G401 (cell line): ENCODE measurements at regions not wholly inside any gene's neighbourhood (a gene's known extent, or its start where the extent isn't known, plus 50 kb on each side); places are given as distances from the start of the nearest gene placed in this dataset.

Experiments used
- DNase-seq: peaks from one replicate; pipeline ENCODE4 v3.0.0-alpha.2; 2015; ENCODE audit warnings: low spot score
- in situ Hi-C: cut with HindIII; loops from 2 replicates; pipeline ENCODE4 v1.10.0; 2016; ENCODE audit warnings: low sequenced_read_pairs, mixed read lengths

GRCh38 chr5:126332326-126332725 lies 90.9 kb upstream of the GRAMD2B start:
- in situ Hi-C loops: no loop called here
- DNase-seq: no peak

- in situ Hi-C loops: no loop called here
- no peak for DNase-seq
These were observed 88.4 kb upstream of the GRAMD2B start for GRCh38 chr5:126334760-126335159.

GRCh38 chr5:126335886-126336285 lies 87.3 kb upstream of the GRAMD2B start:
- in situ Hi-C loops: no loop called here

GRCh38 chr5:126338635-126339034 lies 84.6 kb upstream of the GRAMD2B start:
- no peak for DNase-seq
- in situ Hi-C loops: no loop called here

More at GRCh38 chr5:126335886-126336285, 87.3 kb upstream of the GRAMD2B start:
- no peak for DNase-seq

GRCh38 chr5:126339215-126339805 lies 83.9 kb upstream of the GRAMD2B start:
- in situ Hi-C loops: no loop called here
- DNase-seq: peak; percentile 80

- in situ Hi-C loops: no loop called here
- no peak for DNase-seq
These were observed 81.1 kb upstream of the GRAMD2B start for GRCh38 chr5:126341906-126342630.

- DNase-seq: no peak
- in situ Hi-C loops: no loop called here
These were observed 74.2 kb upstream of the GRAMD2B start for GRCh38 chr5:126348855-126349635.

GRCh38 chr5:126351153-126351552 lies 72.1 kb upstream of the GRAMD2B start:
- in situ Hi-C loops: loop anchor here (25.0 kb wide), 1 partner anchor 186 kb away; no protein-coding TSS in a partner anchor

GRCh38 chr5:126354012-126354857 lies 69.0 kb upstream of the GRAMD2B start:
- peak; percentile 69 for DNase-seq
- in situ Hi-C loops: loop anchor here (25.0 kb wide), 1 partner anchor 183 kb away; no protein-coding TSS in a partner anchor

More at GRCh38 chr5:126351153-126351552, 72.1 kb upstream of the GRAMD2B start:
- no peak for DNase-seq

- in situ Hi-C loops: loop anchor here (25.0 kb wide), 1 partner anchor 182 kb away; no protein-coding TSS in a partner anchor
- DNase-seq: no peak
These were observed 68.1 kb upstream of the GRAMD2B start for GRCh38 chr5:126354858-126355731.

GRCh38 chr5:126355940-126356339 lies 67.3 kb upstream of the GRAMD2B start:
- in situ Hi-C loops: loop anchor here (25.0 kb wide), 1 partner anchor 181 kb away; no protein-coding TSS in a partner anchor
- DNase-seq: no peak

- in situ Hi-C loops: loop anchor here (25.0 kb wide), 1 partner anchor 180 kb away; no protein-coding TSS in a partner anchor
- DNase-seq: no peak
These were observed 65.4 kb upstream of the GRAMD2B start for GRCh38 chr5:126357585-126358342.

GRCh38 chr5:126358525-126358924 lies 64.7 kb upstream of the GRAMD2B start:
- DNase-seq: no peak
- in situ Hi-C loops: loop anchor here (25.0 kb wide), 1 partner anchor 179 kb away; no protein-coding TSS in a partner anchor

GRCh38 chr5:126359884-126360283 lies 63.3 kb upstream of the GRAMD2B start:
- in situ Hi-C loops: loop anchor here (25.0 kb wide), 1 partner anchor 177 kb away; no protein-coding TSS in a partner anchor

GRCh38 chr5:126360467-126360866 lies 62.7 kb upstream of the GRAMD2B start:
- in situ Hi-C loops: loop anchor here (25.0 kb wide), 1 partner anchor 177 kb away; no protein-coding TSS in a partner anchor
- DNase-seq: no peak

More at GRCh38 chr5:126359884-126360283, 63.3 kb upstream of the GRAMD2B start:
- DNase-seq: no peak

GRCh38 chr5:126363658-126364057 lies 59.6 kb upstream of the GRAMD2B start:
- no peak for DNase-seq
- in situ Hi-C loops: loop anchor here (25.0 kb wide), 1 partner anchor 174 kb away; no protein-coding TSS in a partner anchor
